ENCODE measurements at regions not wholly inside any gene's neighbourhood (a gene's known extent, or its start where the extent isn't known, plus 50 kb on each side); places are given as distances from the start of the nearest gene placed in this dataset.

DNA sequence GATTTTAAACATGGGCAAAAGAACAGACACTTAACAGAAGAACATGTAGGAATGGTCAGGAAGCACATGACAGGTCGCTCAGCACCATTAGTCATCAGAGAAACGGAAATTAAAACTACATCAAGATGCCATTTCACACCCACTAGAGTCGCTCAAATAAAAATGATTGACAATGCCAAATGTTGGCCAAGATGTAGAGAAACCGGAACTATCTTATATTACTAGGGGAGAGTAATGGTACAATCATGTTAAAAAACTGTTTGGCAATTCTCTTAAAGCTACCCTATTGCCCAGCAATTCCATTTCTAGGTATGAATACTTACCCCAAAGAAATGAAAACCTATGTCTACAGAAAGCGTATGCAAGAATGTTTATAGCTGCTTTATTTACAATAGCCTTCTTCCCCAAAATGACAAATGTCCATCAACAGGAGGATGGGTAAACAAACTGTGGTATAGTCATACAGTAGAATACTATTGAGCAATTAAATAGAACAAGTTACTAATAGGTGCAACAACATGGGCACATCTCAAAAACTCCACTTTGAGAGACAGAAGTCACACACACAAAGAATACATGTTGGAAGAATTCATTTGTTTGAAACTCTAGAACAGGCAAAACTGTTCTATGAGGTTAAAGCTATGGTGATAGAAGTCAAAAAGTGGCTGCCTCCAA lies 92.8 kb downstream of the ETS2 start:
- DNase-seq = no peak

- no peak for DNase-seq
Measured at GRCh38 chr21:38897532-38898421, 92.0 kb downstream of the ETS2 start.

- no peak for DNase-seq
Measured at GRCh38 chr21:38894899-38895298, 89.2 kb downstream of the ETS2 start.

DNA sequence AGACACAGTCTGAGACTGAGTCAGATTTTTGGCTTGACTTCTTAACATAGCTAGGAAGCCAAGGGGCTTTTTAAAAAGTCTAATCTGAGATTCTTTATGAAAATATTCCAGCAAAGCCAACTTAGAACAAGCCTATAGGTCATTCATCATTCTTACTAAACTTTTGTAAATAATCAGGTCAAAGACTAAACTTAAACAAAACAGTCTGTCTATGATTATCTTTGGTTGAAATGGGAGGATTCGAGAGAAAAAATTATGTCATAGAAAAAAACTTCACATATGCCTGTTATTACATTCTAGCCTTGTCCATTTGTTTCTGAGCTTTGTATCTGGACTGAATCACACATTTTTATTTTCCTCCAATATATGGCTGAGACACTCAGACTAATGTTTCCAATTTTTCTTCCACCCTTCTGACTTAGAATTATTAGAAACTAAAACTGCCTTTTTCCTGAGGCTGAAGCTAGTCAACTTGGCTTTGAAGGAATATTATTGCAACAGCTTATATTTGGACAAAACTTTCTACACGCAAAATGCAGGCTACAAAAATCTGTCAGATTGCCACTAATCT lies 83.3 kb downstream of the ETS2 start:
- no peak for DNase-seq

GRCh38 chr21:38887749-38888148 lies 82.0 kb downstream of the ETS2 start:
- DNase-seq = no peak

DNA sequence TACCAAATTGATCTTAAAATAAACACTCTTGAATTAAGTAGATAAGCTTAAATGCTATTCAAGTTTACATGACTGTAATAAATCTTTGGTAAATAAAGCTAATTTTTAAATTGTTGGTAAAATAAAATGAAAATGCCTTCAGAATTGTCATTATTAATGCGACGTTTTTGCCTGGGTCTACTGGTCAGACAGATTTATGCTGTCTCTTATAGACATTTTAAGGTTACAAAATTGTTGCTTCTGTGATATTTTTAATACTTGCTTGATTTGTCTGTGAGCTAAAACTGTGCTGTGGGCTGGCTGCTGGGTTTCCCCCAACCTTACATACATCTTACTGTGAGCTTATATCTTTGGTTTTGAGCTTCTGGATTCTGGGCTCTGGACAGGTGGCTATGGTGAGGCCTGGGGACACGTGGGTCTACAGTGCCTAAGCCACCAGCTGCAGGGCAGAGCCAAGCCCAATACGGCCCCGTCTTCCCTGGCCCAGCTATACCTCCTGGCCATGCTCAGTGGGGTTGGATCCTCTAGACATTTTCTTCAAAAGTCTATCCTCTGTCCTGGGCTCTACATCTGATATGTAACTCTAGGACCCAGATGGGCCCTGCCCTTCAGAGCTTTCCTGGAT lies 81.4 kb downstream of the ETS2 start:
- no peak for DNase-seq

GRCh38 chr21:38885909-38886308 lies 80.2 kb downstream of the ETS2 start:
- no peak for DNase-seq

DNA sequence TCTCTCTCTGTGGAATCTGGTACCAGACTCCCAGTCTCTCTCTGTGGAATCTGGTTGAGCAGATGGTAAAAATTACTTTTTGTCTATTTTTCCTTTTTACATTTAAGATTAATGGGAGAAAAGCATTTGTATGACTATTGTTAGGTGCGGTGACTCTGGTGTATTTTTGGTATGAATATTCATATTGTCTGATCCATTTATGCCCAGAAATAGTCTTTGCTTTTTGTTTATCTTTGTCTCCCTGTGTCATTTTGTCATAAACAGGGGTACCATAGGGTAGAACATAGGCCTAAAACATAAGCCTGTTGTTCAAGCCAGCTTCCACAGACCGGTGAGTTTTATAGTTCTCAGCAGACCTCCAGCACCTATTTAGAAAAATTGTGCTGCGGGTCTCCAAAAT lies 78.7 kb downstream of the ETS2 start:
- DNase-seq = no peak

DNA sequence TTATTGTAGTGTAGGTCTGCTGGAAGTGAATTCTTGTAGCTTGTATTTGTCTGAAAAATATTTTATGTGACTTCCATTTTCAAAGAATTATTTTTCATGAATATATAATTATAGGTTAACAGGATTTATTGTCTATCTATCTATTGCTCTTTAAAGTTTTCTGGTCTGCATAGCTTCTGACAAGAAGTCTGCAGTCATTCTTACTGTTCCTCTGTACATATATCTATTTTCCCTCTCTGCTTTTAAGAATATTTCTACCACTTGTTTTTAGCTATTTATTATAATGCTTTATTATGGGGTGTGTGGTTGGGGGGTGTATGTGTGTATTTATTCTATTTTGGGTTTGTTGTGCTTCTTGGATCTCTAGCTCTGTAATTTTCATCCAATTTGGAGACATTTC lies 77.4 kb downstream of the ETS2 start:
- no peak for DNase-seq

DNA sequence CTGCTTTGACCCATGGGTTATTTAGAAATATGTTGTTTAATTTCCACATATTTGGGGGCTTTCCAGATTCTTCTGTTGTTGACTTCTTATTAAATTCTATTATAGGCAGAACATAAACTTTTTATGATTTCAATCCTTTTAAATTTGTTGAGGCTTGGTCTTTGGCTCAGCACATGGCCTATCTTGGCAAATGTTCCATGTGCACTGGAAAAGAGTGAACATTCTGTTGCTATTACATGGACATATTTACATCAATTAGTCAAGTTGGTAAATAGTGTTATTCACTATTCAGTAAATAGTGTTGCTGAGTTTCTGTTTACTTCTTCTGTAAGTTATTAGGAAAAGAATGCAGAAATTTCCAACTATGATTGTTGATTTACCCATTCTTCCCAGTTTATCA lies 75.4 kb downstream of the ETS2 start:
- DNase-seq = no peak

DNA sequence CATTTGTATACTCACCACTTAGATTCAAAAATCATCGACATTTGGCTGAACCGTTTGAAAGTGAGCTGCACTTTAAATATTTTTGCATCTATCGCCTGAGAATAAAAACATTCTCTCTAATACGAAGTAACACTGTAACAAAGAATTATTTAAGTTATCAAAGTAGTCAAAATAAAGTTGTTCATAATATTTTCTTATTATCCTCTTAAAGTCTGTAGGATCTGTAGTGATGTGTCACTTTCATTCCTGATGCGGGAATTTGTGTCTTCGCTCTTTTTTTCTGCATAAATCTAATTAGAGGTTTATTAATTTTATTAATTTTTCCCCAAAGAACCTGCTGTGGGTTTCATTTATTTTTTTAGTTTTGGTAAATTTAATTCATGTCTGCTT lies 74.8 kb downstream of the ETS2 start:
- no peak for DNase-seq

DNA sequence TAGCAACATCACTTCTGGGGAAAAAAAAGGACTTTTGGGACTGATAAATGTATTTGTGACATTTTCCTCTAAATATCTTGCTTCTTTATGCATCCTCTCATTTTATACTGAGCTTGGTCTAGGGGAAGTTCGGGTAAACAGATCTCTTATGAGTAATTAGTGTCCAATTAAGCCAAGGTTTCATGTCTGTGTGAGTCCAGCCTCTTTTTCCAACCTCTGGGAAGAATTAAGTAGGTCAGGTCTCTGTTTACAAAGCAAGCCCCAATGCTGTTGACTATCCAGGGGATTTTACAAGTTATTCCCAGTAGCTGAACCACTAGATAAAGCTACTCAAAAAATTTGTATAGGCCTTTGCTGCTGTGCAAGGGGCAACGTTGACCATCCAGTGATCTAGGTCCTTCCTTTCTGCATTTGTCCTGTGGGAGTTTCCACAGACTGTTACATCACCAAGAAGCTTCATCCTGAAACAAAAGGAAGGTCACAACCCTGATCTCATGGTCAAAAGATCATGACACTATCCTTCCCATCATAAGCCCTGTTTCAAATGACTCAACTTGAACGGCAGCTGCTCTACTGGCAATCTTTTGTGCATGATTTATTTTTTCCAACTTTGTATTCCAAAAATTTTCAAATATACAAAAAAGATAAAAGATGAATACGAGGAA lies 74.3 kb downstream of the ETS2 start:
- DNase-seq = no peak

DNA sequence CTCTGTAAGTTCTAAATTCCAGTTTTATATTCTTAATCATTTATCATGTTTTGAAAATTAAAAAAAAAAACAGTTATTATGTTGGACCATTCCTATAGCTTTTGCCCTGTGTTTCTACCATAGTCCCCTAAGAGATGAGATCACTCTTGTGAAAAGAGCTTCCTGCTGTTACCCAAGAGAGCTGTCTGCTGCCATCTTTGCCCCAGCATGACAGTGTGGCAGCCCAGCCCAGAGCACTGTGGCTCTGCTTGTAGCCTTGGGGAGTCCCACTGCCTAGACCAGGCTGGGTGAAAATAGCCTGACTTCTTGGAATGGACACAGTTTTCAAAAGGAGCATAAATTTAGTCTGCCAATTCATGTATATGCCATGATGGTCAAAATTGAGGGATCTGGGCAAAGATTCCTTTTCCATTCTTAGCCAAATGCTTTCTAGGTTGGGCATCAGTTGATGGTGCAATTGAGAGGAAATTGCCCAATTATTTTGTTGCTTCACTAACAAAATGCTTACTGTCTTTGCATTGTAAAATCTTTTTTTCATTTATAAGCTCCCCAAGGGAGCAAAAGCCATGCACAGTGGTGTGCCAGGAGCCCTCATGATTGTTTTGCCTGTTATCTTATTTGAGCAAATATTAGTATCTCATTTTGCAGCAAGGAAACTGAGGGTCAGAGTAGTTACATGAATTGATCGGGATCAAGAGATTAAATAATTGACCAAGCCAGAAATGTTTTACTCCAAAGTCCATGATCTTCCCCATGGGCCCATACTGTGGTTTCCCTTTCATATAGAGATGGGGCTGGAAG lies 72.8 kb downstream of the ETS2 start:
- no peak for DNase-seq

GRCh38 chr21:38875694-38876492 lies 70.2 kb downstream of the ETS2 start:
- no peak for DNase-seq

Measured in amygdala (tissue), 56 donors.